Neural crest cell (in vitro differentiated cells): ENCODE measurements at regions not wholly inside any gene's neighbourhood (a gene's known extent, or its start where the extent isn't known, plus 50 kb on each side); places are given as distances from the start of the nearest gene placed in this dataset.
A peak's percentile ranks its signal among the peaks of the same experiment; 100 is the strongest.

Source experiments
- DNase-seq: peaks from one replicate; pipeline ENCODE4 v3.0.0; 2021; ENCODE audit warnings: low read depth, mixed read lengths, low spot score
- H3K27ac Mint-ChIP-seq: one replicate; pipeline ENCODE4 v1.8.0; 2021; ENCODE audit warnings: mild to moderate bottlenecking, mixed read lengths; ENCODE audit not compliant: unreplicated experiment
- H3K27me3 Mint-ChIP-seq: 2 replicates; pipeline ENCODE4 v1.8.0; 2021; ENCODE audit warnings: low read depth, mild to moderate bottlenecking, mixed read lengths
- H3K36me3 Mint-ChIP-seq: 2 replicates; pipeline ENCODE4 v1.8.0; 2021; ENCODE audit warnings: low read depth, mild to moderate bottlenecking, mixed read lengths
- H3K4me1 Mint-ChIP-seq: 2 replicates; pipeline ENCODE4 v1.8.0; 2021; ENCODE audit warnings: mixed read lengths
- H3K4me3 Mint-ChIP-seq: one replicate; pipeline ENCODE4 v1.8.0; 2021; ENCODE audit warnings: mild to moderate bottlenecking, mixed read lengths
- H3K9me3 Mint-ChIP-seq: 2 replicates; pipeline ENCODE4 v1.8.0; 2021; ENCODE audit warnings: mixed read lengths
- TF ChIP-seq, protein P1 (sequence below): fragments of 200-600 bp; sonication (generic); conservative IDR thresholded peaks from 2 replicates; pipeline ENCODE4 v1.5.0; 2021; ENCODE audit warnings: antibody characterized with exemption, mild to moderate bottlenecking

- TF ChIP-seq, protein P1, sequence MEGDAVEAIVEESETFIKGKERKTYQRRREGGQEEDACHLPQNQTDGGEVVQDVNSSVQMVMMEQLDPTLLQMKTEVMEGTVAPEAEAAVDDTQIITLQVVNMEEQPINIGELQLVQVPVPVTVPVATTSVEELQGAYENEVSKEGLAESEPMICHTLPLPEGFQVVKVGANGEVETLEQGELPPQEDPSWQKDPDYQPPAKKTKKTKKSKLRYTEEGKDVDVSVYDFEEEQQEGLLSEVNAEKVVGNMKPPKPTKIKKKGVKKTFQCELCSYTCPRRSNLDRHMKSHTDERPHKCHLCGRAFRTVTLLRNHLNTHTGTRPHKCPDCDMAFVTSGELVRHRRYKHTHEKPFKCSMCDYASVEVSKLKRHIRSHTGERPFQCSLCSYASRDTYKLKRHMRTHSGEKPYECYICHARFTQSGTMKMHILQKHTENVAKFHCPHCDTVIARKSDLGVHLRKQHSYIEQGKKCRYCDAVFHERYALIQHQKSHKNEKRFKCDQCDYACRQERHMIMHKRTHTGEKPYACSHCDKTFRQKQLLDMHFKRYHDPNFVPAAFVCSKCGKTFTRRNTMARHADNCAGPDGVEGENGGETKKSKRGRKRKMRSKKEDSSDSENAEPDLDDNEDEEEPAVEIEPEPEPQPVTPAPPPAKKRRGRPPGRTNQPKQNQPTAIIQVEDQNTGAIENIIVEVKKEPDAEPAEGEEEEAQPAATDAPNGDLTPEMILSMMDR = no peak
- Mint-ChIP-seq H3K27me3 (no peaks in the 10 kb centered on the region), H3K4me3 (no peak overlapping the region), H3K27ac (no peak overlapping the region), H3K4me1 (no peaks in the 10 kb centered on the region), H3K36me3 (peaks cover 4% of the 10 kb centered on the region), H3K9me3 (peaks cover 9% of the 10 kb centered on the region)
- no peak for DNase-seq
These were observed 572.2 kb downstream of the RWDD3 start for GRCh38 chr1:95806171-95806570.

GRCh38 chr1:95809391-95809790, 575.4 kb downstream of the RWDD3 start:
- Mint-ChIP-seq H3K36me3 (no peaks in the 10 kb centered on the region), H3K27ac (no peak overlapping the region), H3K9me3 (no peaks in the 10 kb centered on the region), H3K4me1 (no peaks in the 10 kb centered on the region), H3K27me3 (no peaks in the 10 kb centered on the region), H3K4me3 (no peak overlapping the region)
- TF ChIP-seq, protein P1 = no peak
- no peak for DNase-seq

DNA sequence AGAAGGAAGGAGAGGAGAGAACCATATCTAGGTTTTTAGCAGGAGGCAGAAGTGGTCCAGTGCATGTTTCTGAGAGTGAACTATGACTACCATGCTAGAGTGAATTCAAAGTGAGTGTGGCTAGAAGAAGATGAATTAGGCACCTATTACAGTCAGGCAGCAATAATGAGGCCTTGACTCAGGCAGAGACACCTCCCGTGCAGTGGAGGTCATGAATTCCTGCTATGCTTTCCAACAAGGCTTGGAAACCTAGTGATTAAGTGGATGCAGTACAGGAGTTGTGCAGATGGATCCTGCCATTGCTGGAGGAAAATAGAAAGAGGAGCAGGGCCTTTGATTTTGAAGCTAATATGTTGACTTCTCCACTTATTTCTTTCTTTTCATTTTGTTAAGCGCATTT, 581.5 kb downstream of the RWDD3 start:
- TF ChIP-seq, protein P1 = no peak
- Mint-ChIP-seq H3K36me3 (no peaks in the 10 kb centered on the region), H3K9me3 (no peaks in the 10 kb centered on the region), H3K27me3 (no peaks in the 10 kb centered on the region), H3K27ac (no peak overlapping the region), H3K4me3 (no peak overlapping the region), H3K4me1 (no peaks in the 10 kb centered on the region)
- no peak for DNase-seq

DNA sequence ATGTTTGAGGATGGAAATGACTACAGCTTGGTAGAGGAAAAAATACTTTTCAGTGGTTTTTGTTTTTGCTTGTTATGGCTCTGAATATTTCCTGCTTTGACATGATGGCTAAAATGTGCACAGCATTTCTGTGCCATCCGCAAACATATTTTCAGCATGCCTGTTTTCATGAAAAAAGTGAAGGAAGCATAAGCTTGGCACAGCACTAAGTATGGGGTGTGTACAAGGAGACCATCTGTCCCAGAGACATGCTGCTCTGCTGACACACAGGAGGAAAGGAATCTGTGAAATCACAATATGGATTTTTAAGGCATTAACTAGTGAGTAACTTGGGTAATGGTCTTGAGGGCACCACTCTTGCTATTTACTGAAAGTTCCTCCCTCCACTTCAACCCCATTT, 595.5 kb downstream of the RWDD3 start:
- Mint-ChIP-seq H3K27me3 (no peaks in the 10 kb centered on the region), H3K4me1 (no peaks in the 10 kb centered on the region), H3K9me3 (no peaks in the 10 kb centered on the region), H3K4me3 (no peak overlapping the region), H3K27ac (no peak overlapping the region), H3K36me3 (no peaks in the 10 kb centered on the region)
- DNase-seq = no peak
- TF ChIP-seq, protein P1 = no peak

- DNase-seq = no peak
- H3K4me1 Mint-ChIP-seq = no peaks in the 10 kb centered on the region
- H3K9me3 Mint-ChIP-seq = peaks cover 19% of the 10 kb centered on the region
- H3K4me3 Mint-ChIP-seq = no peak overlapping the region
- no peak overlapping the region for H3K27ac Mint-ChIP-seq
- TF ChIP-seq, protein P1 = no peak
- H3K36me3 Mint-ChIP-seq = peaks cover 2% of the 10 kb centered on the region
- no peaks in the 10 kb centered on the region for H3K27me3 Mint-ChIP-seq
These were observed 598.4 kb downstream of the RWDD3 start for GRCh38 chr1:95832370-95832769.

DNA sequence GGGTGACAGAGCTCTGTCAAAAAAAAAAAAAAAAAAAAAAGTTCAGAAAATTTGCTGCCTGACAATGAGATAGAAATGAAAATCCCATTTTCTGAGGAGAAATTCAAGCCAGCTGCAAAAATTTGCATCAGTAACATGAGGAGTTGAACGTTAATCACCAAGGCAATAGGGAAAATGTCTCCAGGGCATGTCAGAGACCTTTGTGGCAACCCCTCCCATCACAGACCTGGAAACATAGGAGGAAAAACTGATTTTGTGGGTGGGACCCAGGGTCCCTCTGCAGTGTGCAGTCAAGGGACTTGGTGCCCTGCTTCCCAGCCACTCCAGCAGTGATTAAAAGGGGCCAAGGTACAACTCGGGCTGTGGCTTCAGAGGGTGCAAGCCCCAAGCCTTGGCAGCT, 615.4 kb downstream of the RWDD3 start:
- no peak for DNase-seq
- TF ChIP-seq, protein P1 = no peak
- Mint-ChIP-seq H3K27ac (peak overlapping the region; percentile 12), H3K27me3 (no peaks in the 10 kb centered on the region), H3K4me1 (no peaks in the 10 kb centered on the region), H3K36me3 (no peaks in the 10 kb centered on the region), H3K9me3 (no peaks in the 10 kb centered on the region), H3K4me3 (no peak overlapping the region)
